HG03025 (cell line): ENCODE measurements at regions not wholly inside any gene's neighbourhood (a gene's known extent, or its start where the extent isn't known, plus 50 kb on each side); places are given as distances from the start of the nearest gene placed in this dataset.
"Not testable (repeated sequence)": the region's sequence is repeated elsewhere in the genome, so short reads cannot be mapped to it uniquely, and the experiment has no call there.

ENCODE experiments used
- ATAC-seq: cut with Tn5 transposase; IDR thresholded peaks from one replicate; pipeline ENCODE4 v1.9.1; 2021; ENCODE audit warnings: mild to moderate bottlenecking, moderate library complexity; ENCODE audit not compliant: unreplicated experiment, low FRiP score

DNA sequence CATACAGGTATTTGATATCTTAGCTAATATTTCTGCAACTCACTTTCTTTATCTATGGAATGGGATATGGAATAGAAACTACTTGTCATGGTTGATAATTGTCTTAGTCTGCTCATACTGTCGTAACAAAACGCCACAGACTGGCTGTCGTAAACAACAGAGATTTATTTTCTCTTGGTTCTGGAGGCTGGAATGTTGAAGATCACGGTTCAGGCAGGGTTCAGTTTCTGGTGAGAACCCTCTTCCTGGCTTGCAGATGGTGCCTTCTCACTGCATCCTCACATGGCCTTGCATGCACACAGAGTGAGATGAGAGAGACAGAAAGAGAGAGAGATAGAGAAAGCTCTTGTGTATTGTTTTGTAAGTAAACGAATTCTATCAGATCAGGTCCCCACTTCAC, 332.7 kb upstream of the MAGI2 start:
- ATAC-seq = no peak

- no peak for ATAC-seq
Observed at GRCh38 chr7:79785556-79785955, 332.1 kb upstream of the MAGI2 start.

- ATAC-seq = no peak
Observed at GRCh38 chr7:79782906-79783305, 329.4 kb upstream of the MAGI2 start.

GRCh38 chr7:79782256-79782655, 328.8 kb upstream of the MAGI2 start:
- ATAC-seq = no peak

GRCh38 chr7:79781716-79782115, 328.2 kb upstream of the MAGI2 start:
- no peak for ATAC-seq

GRCh38 chr7:79778786-79779770, 325.6 kb upstream of the MAGI2 start:
- no peak for ATAC-seq

DNA sequence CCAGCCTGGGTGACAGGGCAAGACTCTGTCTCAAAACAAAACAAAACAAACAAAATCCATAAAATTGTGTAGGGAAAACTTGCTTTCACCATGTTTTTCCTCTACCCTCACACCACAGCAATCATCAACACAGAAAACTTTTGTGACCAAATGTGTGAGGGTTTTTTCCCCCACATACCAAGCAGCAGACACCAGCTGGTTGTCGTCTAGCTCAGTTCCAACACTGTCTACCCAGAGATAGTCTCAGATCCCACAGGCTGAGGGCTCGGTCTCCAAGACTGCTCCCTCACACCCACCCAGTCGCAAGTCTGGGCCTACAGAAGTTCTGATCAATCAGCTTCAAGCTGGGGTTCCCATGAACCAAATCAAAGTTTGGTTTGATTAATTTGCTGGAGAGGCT, 322.4 kb upstream of the MAGI2 start:
- no peak for ATAC-seq

DNA sequence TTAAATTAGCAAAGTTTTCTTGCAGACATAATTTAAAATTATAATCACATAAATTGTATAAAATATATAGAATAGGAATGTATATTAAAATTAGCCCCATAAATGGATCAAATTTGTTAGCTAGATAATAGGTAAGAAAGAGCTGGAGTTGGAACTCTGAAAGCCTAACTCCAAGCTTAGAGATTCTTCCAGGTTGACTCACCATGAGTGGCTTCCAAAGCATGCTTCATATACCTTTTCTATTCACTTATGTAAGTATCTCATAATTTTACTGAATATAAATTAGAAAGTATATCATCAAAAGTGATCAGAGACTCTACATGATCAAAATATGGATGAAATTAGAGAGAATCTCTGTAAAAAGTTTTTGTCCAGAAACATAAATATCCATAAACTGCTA, 320.7 kb upstream of the MAGI2 start:
- no peak for ATAC-seq

GRCh38 chr7:79770970-79771369, 317.5 kb upstream of the MAGI2 start:
- ATAC-seq = no peak

- no peak for ATAC-seq
Observed at GRCh38 chr7:79770063-79770462, 316.6 kb upstream of the MAGI2 start.

- not testable (repeated sequence) for ATAC-seq
Observed at GRCh38 chr7:79767876-79768560, 314.6 kb upstream of the MAGI2 start.

DNA sequence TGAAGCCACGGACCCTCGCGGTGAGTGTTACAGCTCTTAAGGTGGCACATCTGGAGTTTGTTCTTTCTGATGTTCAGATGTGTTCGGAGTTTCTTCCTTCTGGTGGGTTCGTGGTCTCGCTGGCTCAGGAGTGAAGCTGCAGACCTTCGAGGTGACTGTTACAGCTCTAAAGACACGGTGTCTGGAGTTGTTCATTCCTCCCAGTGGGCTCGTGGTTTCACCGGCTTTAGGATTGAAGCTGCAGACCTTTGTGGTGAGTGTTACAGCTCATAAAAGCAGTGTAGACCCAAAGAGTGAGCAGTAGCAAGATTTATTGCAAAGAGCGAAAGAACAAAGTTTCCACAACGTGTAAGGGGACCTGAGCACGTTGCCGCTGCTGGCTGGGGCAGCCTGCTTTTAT, 313.7 kb upstream of the MAGI2 start:
- not testable (repeated sequence) for ATAC-seq

- ATAC-seq = no peak
Observed at GRCh38 chr7:79761876-79762429, 308.5 kb upstream of the MAGI2 start.

DNA sequence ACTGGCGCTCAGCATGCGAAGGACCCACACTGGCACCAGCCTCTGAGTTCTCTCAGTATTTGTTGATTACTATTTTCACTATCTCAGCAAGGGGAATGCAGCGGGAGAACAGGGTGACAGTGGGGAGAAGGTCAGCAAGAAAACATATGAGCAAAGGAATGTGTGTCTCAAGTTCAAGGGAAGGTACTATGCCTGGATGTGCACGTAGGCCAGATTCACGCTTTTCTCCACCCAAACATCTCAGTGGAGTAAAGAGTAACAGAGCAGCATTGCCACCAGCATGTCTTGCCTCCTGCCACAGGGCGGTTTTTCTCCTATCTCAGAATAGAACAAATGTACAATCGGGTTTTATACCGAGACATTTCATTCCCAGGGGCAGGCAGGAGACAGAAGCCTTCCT, 297.5 kb upstream of the MAGI2 start:
- ATAC-seq = not testable (repeated sequence)

GRCh38 chr7:79749856-79750255, 296.4 kb upstream of the MAGI2 start:
- ATAC-seq = no peak

GRCh38 chr7:79741684-79742083, 288.2 kb upstream of the MAGI2 start:
- ATAC-seq = no peak

GRCh38 chr7:79740076-79740475, 286.6 kb upstream of the MAGI2 start:
- ATAC-seq = no peak

- not testable (repeated sequence) for ATAC-seq
Observed at GRCh38 chr7:79739036-79739709, 285.7 kb upstream of the MAGI2 start.

DNA sequence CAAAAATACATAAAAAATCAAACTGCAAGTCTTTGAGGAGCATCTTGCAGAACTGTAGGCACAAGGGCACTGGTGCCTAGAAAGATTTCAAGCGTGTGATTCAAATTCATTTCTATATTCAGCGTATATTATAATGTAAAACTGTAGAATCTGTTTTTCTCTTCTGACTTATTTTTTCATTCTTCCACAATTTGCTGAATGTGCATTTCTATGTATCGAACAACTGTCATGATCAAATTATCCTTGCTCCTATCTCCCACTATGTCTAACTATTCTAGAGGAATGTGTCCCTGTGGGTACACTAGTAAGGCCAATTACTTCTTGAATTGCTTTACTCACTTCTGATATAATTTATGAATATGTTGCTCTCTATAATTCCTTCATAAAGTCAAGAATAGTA, 283.0 kb upstream of the MAGI2 start:
- ATAC-seq = no peak

DNA sequence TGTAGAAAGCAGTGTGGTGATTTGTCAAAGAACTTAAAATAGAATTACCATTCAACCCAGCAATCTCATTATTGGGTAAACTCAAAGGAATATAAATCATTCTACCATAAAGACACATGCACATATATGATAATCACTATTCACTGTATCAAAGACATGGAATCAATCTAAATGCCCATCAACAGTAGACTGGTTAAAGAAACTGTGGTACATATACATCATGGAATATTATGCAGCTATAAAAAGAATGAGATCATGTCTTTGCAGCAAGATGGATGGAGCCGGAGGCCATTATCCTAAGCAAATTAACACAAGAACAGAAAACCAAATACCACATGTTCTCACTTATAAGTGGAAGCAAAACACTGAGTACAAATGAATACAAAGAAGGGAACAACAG, 281.5 kb upstream of the MAGI2 start:
- ATAC-seq = no peak

GRCh38 chr7:79734181-79734580, 280.7 kb upstream of the MAGI2 start:
- ATAC-seq = no peak
